ENCODE measurements at regions not wholly inside any gene's neighbourhood (a gene's known extent, or its start where the extent isn't known, plus 50 kb on each side); places are given as distances from the start of the nearest gene placed in this dataset.

GRCh38 chr2:201960305-201960704 lies 73.3 kb upstream of the FZD7 start:
- no peak overlapping the region for H3K4me3 ChIP-seq (ENCODE audit: low read depth, low read length)
- no peak for TF ChIP-seq CTCF (IDR thresholded peaks at IDR 0.05; ENCODE audit: borderline replicate concordance, insufficient read depth, low read depth, low read length)

- no peak for TF ChIP-seq CTCF (IDR thresholded peaks at IDR 0.05; ENCODE audit: borderline replicate concordance, insufficient read depth, low read depth, low read length)
- H3K4me3 ChIP-seq (ENCODE audit: low read depth, low read length), result no peak overlapping the region
These were observed 72.3 kb upstream of the FZD7 start for GRCh38 chr2:201961401-201961800.

- TF ChIP-seq CTCF (IDR thresholded peaks at IDR 0.05; ENCODE audit: borderline replicate concordance, insufficient read depth, low read depth, low read length), result no peak
- no peak overlapping the region for H3K4me3 ChIP-seq (ENCODE audit: low read depth, low read length)
These were observed 70.7 kb upstream of the FZD7 start for GRCh38 chr2:201962774-201963562.

- no peak for TF ChIP-seq CTCF (IDR thresholded peaks at IDR 0.05; ENCODE audit: borderline replicate concordance, insufficient read depth, low read depth, low read length)
- no peak overlapping the region for H3K4me3 ChIP-seq (ENCODE audit: low read depth, low read length)
These were observed 69.6 kb upstream of the FZD7 start for GRCh38 chr2:201964011-201964410.

- H3K4me3 ChIP-seq (ENCODE audit: low read depth, low read length), result no peak overlapping the region
- no peak for TF ChIP-seq CTCF (IDR thresholded peaks at IDR 0.05; ENCODE audit: borderline replicate concordance, insufficient read depth, low read depth, low read length)
These were observed 68.9 kb upstream of the FZD7 start for GRCh38 chr2:201964631-201965206.

- no peak overlapping the region for H3K4me3 ChIP-seq (ENCODE audit: low read depth, low read length)
- TF ChIP-seq CTCF (IDR thresholded peaks at IDR 0.05; ENCODE audit: borderline replicate concordance, insufficient read depth, low read depth, low read length), result 0 out of 2 replicates have a peak, but pooled peaks have one; percentile 16
These were observed 68.1 kb upstream of the FZD7 start for GRCh38 chr2:201965550-201965949.

Data from GM12875 (cell line).